ENCODE measurements at regions not wholly inside any gene's neighbourhood (a gene's known extent, or its start where the extent isn't known, plus 50 kb on each side); places are given as distances from the start of the nearest gene placed in this dataset.

DNA sequence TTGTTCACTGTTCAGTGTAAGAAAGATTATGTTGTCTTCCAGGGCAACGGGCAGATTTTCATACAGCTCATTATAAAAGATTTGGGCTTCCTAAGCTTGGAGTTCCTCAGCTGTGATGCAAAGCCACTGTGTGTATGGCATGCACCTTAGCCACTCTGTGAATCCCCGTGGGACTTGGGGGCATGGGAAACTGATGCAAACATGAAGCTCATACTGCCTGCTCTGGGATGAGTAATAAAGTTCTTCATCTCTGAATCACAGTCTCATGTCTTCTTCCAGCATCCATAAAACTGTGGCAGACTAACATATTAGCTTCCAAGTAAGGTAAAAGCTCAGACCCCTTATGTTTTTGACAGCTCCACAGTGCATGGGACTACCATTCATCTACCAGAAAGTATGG is 154.3 kb upstream of the RORA start:
- Histone ChIP-seq H3K9me3 (ENCODE audit: insufficient read depth, low read length, severe bottlenecking) (no peaks in the 10 kb centered on the region), H3K36me3 (ENCODE audit: insufficient read depth, low read length) (no peaks in the 10 kb centered on the region), H3K4me1 (ENCODE audit: insufficient read depth, low read length) (no peaks in the 10 kb centered on the region), H3K9ac (ENCODE audit: low read depth, low read length) (no peak overlapping the region), H3K27me3 (ENCODE audit: insufficient read depth, low read length, poor library complexity) (no peaks in the 10 kb centered on the region), H3K27ac (ENCODE audit: low read length) (no peak overlapping the region), H3K4me3 (ENCODE audit: low read depth in 1 of 2, low read length in 2 of 2) (no peak overlapping the region), H2AFZ (ENCODE audit: low read depth, low read length) (no peak overlapping the region), H3K4me2 (ENCODE audit: insufficient read depth, low read length) (no peak overlapping the region), H3K79me2 (ENCODE audit: insufficient read depth, low read length) (no peaks in the 10 kb centered on the region), H4K20me1 (ENCODE audit: insufficient read depth, low read length) (no peaks in the 10 kb centered on the region)
- TF ChIP-seq, protein P1, sequence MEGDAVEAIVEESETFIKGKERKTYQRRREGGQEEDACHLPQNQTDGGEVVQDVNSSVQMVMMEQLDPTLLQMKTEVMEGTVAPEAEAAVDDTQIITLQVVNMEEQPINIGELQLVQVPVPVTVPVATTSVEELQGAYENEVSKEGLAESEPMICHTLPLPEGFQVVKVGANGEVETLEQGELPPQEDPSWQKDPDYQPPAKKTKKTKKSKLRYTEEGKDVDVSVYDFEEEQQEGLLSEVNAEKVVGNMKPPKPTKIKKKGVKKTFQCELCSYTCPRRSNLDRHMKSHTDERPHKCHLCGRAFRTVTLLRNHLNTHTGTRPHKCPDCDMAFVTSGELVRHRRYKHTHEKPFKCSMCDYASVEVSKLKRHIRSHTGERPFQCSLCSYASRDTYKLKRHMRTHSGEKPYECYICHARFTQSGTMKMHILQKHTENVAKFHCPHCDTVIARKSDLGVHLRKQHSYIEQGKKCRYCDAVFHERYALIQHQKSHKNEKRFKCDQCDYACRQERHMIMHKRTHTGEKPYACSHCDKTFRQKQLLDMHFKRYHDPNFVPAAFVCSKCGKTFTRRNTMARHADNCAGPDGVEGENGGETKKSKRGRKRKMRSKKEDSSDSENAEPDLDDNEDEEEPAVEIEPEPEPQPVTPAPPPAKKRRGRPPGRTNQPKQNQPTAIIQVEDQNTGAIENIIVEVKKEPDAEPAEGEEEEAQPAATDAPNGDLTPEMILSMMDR (IDR thresholded peaks at IDR 0.05; ENCODE audit: borderline replicate concordance, extremely low read depth, low read length, poor library complexity, severe bottlenecking) = no peak
- no peak for TF ChIP-seq EZH2 (IDR thresholded peaks at IDR 0.05; ENCODE audit: borderline replicate concordance, low read depth, low read length, severe bottlenecking)
- DNase-seq (no peak), ATAC-seq (ENCODE audit: insufficient read depth, low read depth) (no peak)

DNA sequence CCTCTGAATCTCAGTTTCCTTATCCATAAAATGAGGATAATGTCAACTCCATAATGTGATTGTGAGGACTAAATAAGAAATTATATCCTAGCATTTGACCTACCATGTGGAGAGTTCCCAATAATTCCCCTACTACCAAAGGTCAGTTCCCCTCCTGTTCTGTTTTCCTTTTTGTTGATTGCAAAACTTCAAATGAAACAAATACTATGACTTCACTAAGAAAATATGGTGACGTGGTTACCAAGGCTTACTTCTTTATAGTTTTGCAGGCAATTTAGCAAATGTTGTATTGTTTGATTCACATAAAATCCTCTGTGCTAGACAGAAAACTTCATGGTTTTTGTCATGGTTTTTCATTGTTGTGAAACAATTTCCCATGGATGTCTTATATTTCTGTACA is 153.8 kb upstream of the RORA start:
- H3K4me2 ChIP-seq (ENCODE audit: insufficient read depth, low read length) = no peak overlapping the region
- DNase-seq (no peak), ATAC-seq (ENCODE audit: insufficient read depth, low read depth) (no peak)

DNA sequence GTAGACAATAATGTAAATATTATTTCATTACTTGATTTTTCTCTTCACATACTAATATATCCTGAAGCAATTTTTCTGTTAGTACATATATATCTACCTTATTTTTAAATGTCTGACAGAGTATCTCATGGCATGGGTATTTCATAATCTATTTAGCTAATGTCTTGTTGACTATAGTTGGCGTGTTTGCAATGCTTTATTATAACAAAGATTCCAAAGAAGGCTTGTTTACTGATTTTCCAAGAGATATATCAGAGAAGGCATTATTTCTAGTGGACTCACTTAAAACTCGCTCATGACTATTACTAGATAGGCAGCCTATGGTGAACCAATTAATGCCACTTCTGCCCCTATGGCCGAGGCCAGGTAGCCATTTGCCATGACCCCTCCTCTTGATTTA is 152.4 kb upstream of the RORA start:
- ATAC-seq (ENCODE audit: insufficient read depth, low read depth) (no peak), DNase-seq (no peak)
- Histone ChIP-seq H3K4me2 (ENCODE audit: insufficient read depth, low read length) (no peak overlapping the region), H4K20me1 (ENCODE audit: insufficient read depth, low read length) (no peaks in the 10 kb centered on the region), H3K9ac (ENCODE audit: low read depth, low read length) (no peak overlapping the region), H3K27me3 (ENCODE audit: insufficient read depth, low read length, poor library complexity) (no peaks in the 10 kb centered on the region), H3K4me1 (ENCODE audit: insufficient read depth, low read length) (no peaks in the 10 kb centered on the region), H2AFZ (ENCODE audit: low read depth, low read length) (no peak overlapping the region), H3K79me2 (ENCODE audit: insufficient read depth, low read length) (no peaks in the 10 kb centered on the region), H3K36me3 (ENCODE audit: insufficient read depth, low read length) (no peaks in the 10 kb centered on the region), H3K27ac (ENCODE audit: low read length) (no peak overlapping the region), H3K9me3 (ENCODE audit: insufficient read depth, low read length, severe bottlenecking) (no peaks in the 10 kb centered on the region), H3K4me3 (ENCODE audit: low read depth in 1 of 2, low read length in 2 of 2) (no peak overlapping the region)
- TF ChIP-seq EZH2 (IDR thresholded peaks at IDR 0.05; ENCODE audit: borderline replicate concordance, low read depth, low read length, severe bottlenecking) = no peak
- TF ChIP-seq, protein P1 (IDR thresholded peaks at IDR 0.05; ENCODE audit: borderline replicate concordance, extremely low read depth, low read length, poor library complexity, severe bottlenecking) = no peak

More for the DNA sequence above, 153.8 kb upstream of the RORA start:
- no peaks in the 10 kb centered on the region for H3K9me3 ChIP-seq (ENCODE audit: insufficient read depth, low read length, severe bottlenecking)
- no peaks in the 10 kb centered on the region for H3K79me2 ChIP-seq (ENCODE audit: insufficient read depth, low read length)
- H3K36me3 ChIP-seq (ENCODE audit: insufficient read depth, low read length) = no peaks in the 10 kb centered on the region
- no peaks in the 10 kb centered on the region for H4K20me1 ChIP-seq (ENCODE audit: insufficient read depth, low read length)
- H3K4me3 ChIP-seq (ENCODE audit: low read depth in 1 of 2, low read length in 2 of 2) = no peak overlapping the region
- TF ChIP-seq, protein P1 (IDR thresholded peaks at IDR 0.05; ENCODE audit: borderline replicate concordance, extremely low read depth, low read length, poor library complexity, severe bottlenecking) = no peak
- TF ChIP-seq EZH2 (IDR thresholded peaks at IDR 0.05; ENCODE audit: borderline replicate concordance, low read depth, low read length, severe bottlenecking) = no peak
- H2AFZ ChIP-seq (ENCODE audit: low read depth, low read length) = no peak overlapping the region
- no peak overlapping the region for H3K27ac ChIP-seq (ENCODE audit: low read length)
- H3K4me1 ChIP-seq (ENCODE audit: insufficient read depth, low read length) = no peaks in the 10 kb centered on the region
- H3K9ac ChIP-seq (ENCODE audit: low read depth, low read length) = no peak overlapping the region
- no peaks in the 10 kb centered on the region for H3K27me3 ChIP-seq (ENCODE audit: insufficient read depth, low read length, poor library complexity)

DNA sequence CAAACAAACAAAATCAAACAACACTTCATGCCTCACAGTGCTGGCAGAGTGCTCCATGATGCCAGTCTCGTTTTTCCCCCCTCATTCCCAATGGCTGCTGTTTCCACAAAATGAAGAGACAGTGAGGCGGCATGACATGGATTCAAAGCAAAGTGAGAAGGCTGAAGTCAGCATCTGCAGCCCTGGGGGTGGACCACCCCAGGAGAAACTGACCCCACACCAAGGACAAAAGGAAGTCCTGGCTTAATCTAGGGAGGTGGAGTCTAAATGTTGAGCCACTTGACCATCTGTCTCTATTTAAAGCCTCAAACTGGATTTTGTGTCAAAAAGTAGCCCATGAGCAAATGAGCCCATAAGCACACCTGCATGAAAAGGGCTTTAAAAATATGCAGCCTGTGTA is 151.2 kb upstream of the RORA start:
- no peak for ATAC-seq (ENCODE audit: insufficient read depth, low read depth)
- TF ChIP-seq, protein P1 (IDR thresholded peaks at IDR 0.05; ENCODE audit: borderline replicate concordance, extremely low read depth, low read length, poor library complexity, severe bottlenecking) = no peak
- TF ChIP-seq EZH2 (IDR thresholded peaks at IDR 0.05; ENCODE audit: borderline replicate concordance, low read depth, low read length, severe bottlenecking) = no peak
- no peak overlapping the region for H3K4me2 ChIP-seq (ENCODE audit: insufficient read depth, low read length)
- DNase-seq = no peak
- H3K36me3 ChIP-seq (ENCODE audit: insufficient read depth, low read length) = no peaks in the 10 kb centered on the region
- no peaks in the 10 kb centered on the region for H3K9me3 ChIP-seq (ENCODE audit: insufficient read depth, low read length, severe bottlenecking)
- H3K4me3 ChIP-seq (ENCODE audit: low read depth in 1 of 2, low read length in 2 of 2) = no peak overlapping the region
- no peaks in the 10 kb centered on the region for H4K20me1 ChIP-seq (ENCODE audit: insufficient read depth, low read length)
- no peak overlapping the region for H3K9ac ChIP-seq (ENCODE audit: low read depth, low read length)
- H2AFZ ChIP-seq (ENCODE audit: low read depth, low read length) = no peak overlapping the region
- H3K79me2 ChIP-seq (ENCODE audit: insufficient read depth, low read length) = no peaks in the 10 kb centered on the region
- H3K27ac ChIP-seq (ENCODE audit: low read length) = no peak overlapping the region
- H3K4me1 ChIP-seq (ENCODE audit: insufficient read depth, low read length) = no peaks in the 10 kb centered on the region
- H3K27me3 ChIP-seq (ENCODE audit: insufficient read depth, low read length, poor library complexity) = no peaks in the 10 kb centered on the region
